ENCODE measurements at regions not wholly inside any gene's neighbourhood (a gene's known extent, or its start where the extent isn't known, plus 50 kb on each side); places are given as distances from the start of the nearest gene placed in this dataset.

GRCh38 chr15:55118344-55118870 lies 78.3 kb downstream of the RSL24D1 start:
- DNase-seq: no peak
- Histone ChIP-seq H4K20me1 (ENCODE audit: insufficient read depth) (no peaks in the 10 kb centered on the region), H3K79me2 (ENCODE audit: insufficient read depth) (no peaks in the 10 kb centered on the region), H3K27ac (ENCODE audit: low read depth in 2 of 2, low read length in 1 of 2) (no peak overlapping the region), H3K4me3 (ENCODE audit: low read depth in 2 of 2, low read length in 1 of 2) (no peak overlapping the region), H3K27me3 (ENCODE audit: insufficient read depth) (no peaks in the 10 kb centered on the region), H3K36me3 (replicated peaks in 1 of 2; ENCODE audit: control insufficient read depth in 1 of 2, insufficient read depth in 2 of 2, low read length in 1 of 2) (no peaks in the 10 kb centered on the region), H2AFZ (ENCODE audit: low read depth) (no peak overlapping the region), H3K9me2 (no peaks in the 10 kb centered on the region), H3K4me1 (ENCODE audit: control insufficient read depth in 1 of 2, insufficient read depth in 2 of 2, low read depth in 1 of 2, low read length in 1 of 2) (no peaks in the 10 kb centered on the region), H3F3A (replicated peaks; ENCODE audit: insufficient read depth) (no peaks in the 10 kb centered on the region), H3K4me2 (no peak overlapping the region), H3K9ac (no peak overlapping the region), H3K9me3 (no peaks in the 10 kb centered on the region)
- 27% methylated on average over 2 of the region's 2 CpGs for WGBS (ENCODE audit: low lambda C conversion rate)
- TF ChIP-seq EP300 (IDR thresholded peaks at IDR 0.05; ENCODE audit: borderline replicate concordance in 1 of 2, low read depth in 1 of 2, low read length in 1 of 2) (no peak), TAF1 (IDR thresholded peaks at IDR 0.05; ENCODE audit: borderline replicate concordance, low read depth, low read length) (no peak), GABPA (IDR thresholded peaks at IDR 0.05; ENCODE audit: low read depth) (no peak), YY1 (IDR thresholded peaks at IDR 0.05; ENCODE audit: low read depth) (no peak), GATA2 (CRISPR knock-in tag; IDR thresholded peaks at IDR 0.05) (no peak), SIN3A (IDR thresholded peaks at IDR 0.05; ENCODE audit: borderline replicate concordance, low read depth, low read length) (no peak), USF2 (IDR thresholded peaks at IDR 0.05; ENCODE audit: borderline replicate concordance, low read depth, low read length) (no peak), SMC3 (IDR thresholded peaks at IDR 0.05; ENCODE audit: low read depth, low read length) (no peak), ELF1 (IDR thresholded peaks at IDR 0.05) (no peak)
- TF ChIP-seq, protein P1, sequence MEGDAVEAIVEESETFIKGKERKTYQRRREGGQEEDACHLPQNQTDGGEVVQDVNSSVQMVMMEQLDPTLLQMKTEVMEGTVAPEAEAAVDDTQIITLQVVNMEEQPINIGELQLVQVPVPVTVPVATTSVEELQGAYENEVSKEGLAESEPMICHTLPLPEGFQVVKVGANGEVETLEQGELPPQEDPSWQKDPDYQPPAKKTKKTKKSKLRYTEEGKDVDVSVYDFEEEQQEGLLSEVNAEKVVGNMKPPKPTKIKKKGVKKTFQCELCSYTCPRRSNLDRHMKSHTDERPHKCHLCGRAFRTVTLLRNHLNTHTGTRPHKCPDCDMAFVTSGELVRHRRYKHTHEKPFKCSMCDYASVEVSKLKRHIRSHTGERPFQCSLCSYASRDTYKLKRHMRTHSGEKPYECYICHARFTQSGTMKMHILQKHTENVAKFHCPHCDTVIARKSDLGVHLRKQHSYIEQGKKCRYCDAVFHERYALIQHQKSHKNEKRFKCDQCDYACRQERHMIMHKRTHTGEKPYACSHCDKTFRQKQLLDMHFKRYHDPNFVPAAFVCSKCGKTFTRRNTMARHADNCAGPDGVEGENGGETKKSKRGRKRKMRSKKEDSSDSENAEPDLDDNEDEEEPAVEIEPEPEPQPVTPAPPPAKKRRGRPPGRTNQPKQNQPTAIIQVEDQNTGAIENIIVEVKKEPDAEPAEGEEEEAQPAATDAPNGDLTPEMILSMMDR (IDR thresholded peaks at IDR 0.05): no peak
- CTCF ChIA-PET: interaction anchor here (0.9 to 1.3 kb wide), 2 partner anchors 10 to 11 kb away, joined by 3 to 7 read pairs; no protein-coding TSS in a partner anchor
- POLR2A ChIA-PET: no interaction called here

- Histone ChIP-seq H3K27me3 (ENCODE audit: insufficient read depth) (no peaks in the 10 kb centered on the region), H4K20me1 (ENCODE audit: insufficient read depth) (no peaks in the 10 kb centered on the region), H3K9me2 (no peaks in the 10 kb centered on the region), H3F3A (replicated peaks; ENCODE audit: insufficient read depth) (no peaks in the 10 kb centered on the region), H3K4me2 (no peak overlapping the region), H3K27ac (ENCODE audit: low read depth in 2 of 2, low read length in 1 of 2) (no peak overlapping the region), H3K4me1 (ENCODE audit: control insufficient read depth in 1 of 2, insufficient read depth in 2 of 2, low read depth in 1 of 2, low read length in 1 of 2) (no peaks in the 10 kb centered on the region; a peak in 1 of 4 replicates), H2AFZ (ENCODE audit: low read depth) (no peak overlapping the region), H3K79me2 (ENCODE audit: insufficient read depth) (no peaks in the 10 kb centered on the region), H3K9me3 (no peaks in the 10 kb centered on the region), H3K36me3 (replicated peaks in 1 of 2; ENCODE audit: control insufficient read depth in 1 of 2, insufficient read depth in 2 of 2, low read length in 1 of 2) (no peaks in the 10 kb centered on the region), H3K9ac (no peak overlapping the region), H3K4me3 (ENCODE audit: low read depth in 2 of 2, low read length in 1 of 2) (no peak overlapping the region)
- CTCF ChIA-PET: no interaction called here
- DNase-seq: no peak
- no peak for TF ChIP-seq JUND (IDR thresholded peaks at IDR 0.05)
- POLR2A ChIA-PET: no interaction called here
- 10% methylated on average over 2 of the region's 2 CpGs for WGBS (ENCODE audit: low lambda C conversion rate)
Measured at GRCh38 chr15:55116636-55117035, 80.1 kb downstream of the RSL24D1 start.
